Uterus (tissue), 3 donors: ENCODE measurements at regions not wholly inside any gene's neighbourhood (a gene's known extent, or its start where the extent isn't known, plus 50 kb on each side); places are given as distances from the start of the nearest gene placed in this dataset.

Source experiments
- DNase-seq, 2 donors: peaks; one replicate each; pipeline ENCODE4 v3.0.0-alpha.2; 2019 to 2020
- H3K27ac ChIP-seq, 2 donors: fragments of 200-600 bp; sonication (generic); 1 replicate in 1 of 2; 2 replicates in 1 of 2; pipeline ENCODE4 v1.5.1; 2016 to 2018
- H3K27me3 ChIP-seq, 2 donors: fragments of 200-600 bp; sonication (generic); one replicate each; pipeline ENCODE4 v1.5.1; 2018 to 2019; ENCODE audit warnings: control low read depth in 1 of 2
- H3K36me3 ChIP-seq, 2 donors: fragments of 200-600 bp; sonication (generic); one replicate each; pipeline ENCODE4 v1.5.1; 2019; ENCODE audit warnings: control low read depth in 1 of 2
- H3K4me1 ChIP-seq, 2 donors: fragments of 200-600 bp; sonication (generic); one replicate each; pipeline ENCODE4 v1.5.1; 2018 to 2019; ENCODE audit warnings: control low read depth in 1 of 2
- H3K4me3 ChIP-seq, 2 donors: fragments of 200-600 bp; sonication (generic); 1 replicate in 1 of 2; 2 replicates in 1 of 2; pipeline ENCODE4 v1.5.1; 2018 to 2019; ENCODE audit warnings: mild to moderate bottlenecking in 1 of 2
- H3K9me3 ChIP-seq, 2 donors: fragments of 200-600 bp; sonication (generic); one replicate each; pipeline ENCODE4 v1.5.1; 2019; ENCODE audit warnings: control low read depth in 1 of 2
- POLR2A ChIP-seq, 2 donors: fragments of 450-650 bp; IDR thresholded peaks; one replicate each; pipeline ENCODE4 v1.6.1; 2016; ENCODE audit warnings: antibody characterized with exemption in 2 of 2, mild to moderate bottlenecking in 1 of 2, moderate library complexity in 1 of 2
- intact Hi-C: fragments of 100-400 bp; cut with DNase I; formaldehyde crosslinking; loops from one replicate; pipeline ENCODE4 v1.15.1; 2023; ENCODE audit warnings: low total_unique reads
- TF ChIP-seq, protein P1 (sequence below), 4 experiments: fragments of 200-600 bp in 2 of 4; fragments of 450-650 bp in 2 of 4; sonication (generic) in 2 of 4; IDR thresholded peaks; one replicate each; pipeline ENCODE4 v1.5.1; 2016 to 2019; ENCODE audit warnings: antibody characterized with exemption in 4 of 4, mild to moderate bottlenecking in 2 of 4, moderate library complexity in 1 of 4
- donor health status: DM: yes; HTN: yes; CAD: no.

DNA sequence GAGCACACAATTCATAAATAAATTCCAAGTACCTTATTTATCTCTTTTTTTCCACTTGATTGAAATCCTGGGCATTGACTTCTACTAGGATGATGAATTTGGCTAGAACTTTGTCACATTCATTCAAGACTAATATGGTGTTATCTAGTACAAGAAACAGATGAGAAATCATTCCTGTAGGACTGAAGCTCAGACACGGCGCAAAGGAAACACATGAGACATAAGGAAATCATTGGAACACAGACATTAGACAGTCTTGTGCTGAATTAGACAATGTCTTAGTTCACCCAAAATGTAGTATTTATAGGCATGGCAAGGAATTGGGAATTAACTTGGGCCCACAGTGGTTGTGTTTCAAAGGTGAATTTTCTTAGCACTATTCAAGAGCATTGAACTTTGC lies 305.7 kb downstream of the SETD4 start:
- TF ChIP-seq, protein P1, sequence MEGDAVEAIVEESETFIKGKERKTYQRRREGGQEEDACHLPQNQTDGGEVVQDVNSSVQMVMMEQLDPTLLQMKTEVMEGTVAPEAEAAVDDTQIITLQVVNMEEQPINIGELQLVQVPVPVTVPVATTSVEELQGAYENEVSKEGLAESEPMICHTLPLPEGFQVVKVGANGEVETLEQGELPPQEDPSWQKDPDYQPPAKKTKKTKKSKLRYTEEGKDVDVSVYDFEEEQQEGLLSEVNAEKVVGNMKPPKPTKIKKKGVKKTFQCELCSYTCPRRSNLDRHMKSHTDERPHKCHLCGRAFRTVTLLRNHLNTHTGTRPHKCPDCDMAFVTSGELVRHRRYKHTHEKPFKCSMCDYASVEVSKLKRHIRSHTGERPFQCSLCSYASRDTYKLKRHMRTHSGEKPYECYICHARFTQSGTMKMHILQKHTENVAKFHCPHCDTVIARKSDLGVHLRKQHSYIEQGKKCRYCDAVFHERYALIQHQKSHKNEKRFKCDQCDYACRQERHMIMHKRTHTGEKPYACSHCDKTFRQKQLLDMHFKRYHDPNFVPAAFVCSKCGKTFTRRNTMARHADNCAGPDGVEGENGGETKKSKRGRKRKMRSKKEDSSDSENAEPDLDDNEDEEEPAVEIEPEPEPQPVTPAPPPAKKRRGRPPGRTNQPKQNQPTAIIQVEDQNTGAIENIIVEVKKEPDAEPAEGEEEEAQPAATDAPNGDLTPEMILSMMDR (IDR thresholded peaks at IDR 0.05) = no peak
- TF ChIP-seq POLR2A (IDR thresholded peaks at IDR 0.05) = no peak
- Histone ChIP-seq H3K27me3 (no peaks in the 10 kb centered on the region), H3K4me3 (no peak overlapping the region), H3K27ac (no peak overlapping the region), H3K9me3 (no peaks in the 10 kb centered on the region), H3K36me3 (no peaks in the 10 kb centered on the region), H3K4me1 (no peaks in the 10 kb centered on the region)
- no peak for DNase-seq
- intact Hi-C loops = no loop called here

GRCh38 chr21:35753308-35753707 lies 307.0 kb downstream of the SETD4 start:
- Histone ChIP-seq H3K27ac (no peak overlapping the region), H3K27me3 (no peaks in the 10 kb centered on the region), H3K36me3 (no peaks in the 10 kb centered on the region), H3K9me3 (no peaks in the 10 kb centered on the region), H3K4me1 (no peaks in the 10 kb centered on the region), H3K4me3 (no peak overlapping the region)
- intact Hi-C loops = no loop called here
- TF ChIP-seq, protein P1 (IDR thresholded peaks at IDR 0.05) = no peak
- no peak for TF ChIP-seq POLR2A (IDR thresholded peaks at IDR 0.05)
- no peak for DNase-seq

- Histone ChIP-seq H3K4me3 (no peak overlapping the region), H3K4me1 (no peaks in the 10 kb centered on the region), H3K9me3 (no peaks in the 10 kb centered on the region), H3K27ac (no peak overlapping the region), H3K27me3 (no peaks in the 10 kb centered on the region), H3K36me3 (no peaks in the 10 kb centered on the region)
- DNase-seq = no peak
- TF ChIP-seq POLR2A (IDR thresholded peaks at IDR 0.05) = no peak
- TF ChIP-seq, protein P1 (IDR thresholded peaks at IDR 0.05) = no peak
- intact Hi-C loops = no loop called here
These were observed 309.2 kb downstream of the SETD4 start for GRCh38 chr21:35751171-35751570.

DNA sequence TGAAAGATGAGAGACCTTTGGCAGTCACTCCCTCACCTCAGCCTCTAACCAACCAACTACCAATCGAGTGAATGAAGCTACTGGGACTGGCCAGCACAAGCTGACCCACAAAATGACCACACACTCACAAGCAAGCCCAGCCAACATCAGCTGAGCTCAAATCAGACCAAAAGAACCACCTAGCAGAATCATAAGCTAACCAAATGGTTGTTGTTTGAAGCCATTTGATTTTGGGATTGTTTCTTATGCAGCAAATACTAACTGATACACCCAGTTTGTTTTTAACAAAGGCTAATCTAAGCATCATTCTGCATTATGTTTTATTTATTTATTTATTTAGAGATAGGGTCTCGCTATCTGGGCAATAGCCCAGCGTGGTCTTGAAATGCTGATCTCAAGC lies 310.4 kb downstream of the SETD4 start:
- intact Hi-C loops = no loop called here
- H3K27ac ChIP-seq = no peak overlapping the region

DNA sequence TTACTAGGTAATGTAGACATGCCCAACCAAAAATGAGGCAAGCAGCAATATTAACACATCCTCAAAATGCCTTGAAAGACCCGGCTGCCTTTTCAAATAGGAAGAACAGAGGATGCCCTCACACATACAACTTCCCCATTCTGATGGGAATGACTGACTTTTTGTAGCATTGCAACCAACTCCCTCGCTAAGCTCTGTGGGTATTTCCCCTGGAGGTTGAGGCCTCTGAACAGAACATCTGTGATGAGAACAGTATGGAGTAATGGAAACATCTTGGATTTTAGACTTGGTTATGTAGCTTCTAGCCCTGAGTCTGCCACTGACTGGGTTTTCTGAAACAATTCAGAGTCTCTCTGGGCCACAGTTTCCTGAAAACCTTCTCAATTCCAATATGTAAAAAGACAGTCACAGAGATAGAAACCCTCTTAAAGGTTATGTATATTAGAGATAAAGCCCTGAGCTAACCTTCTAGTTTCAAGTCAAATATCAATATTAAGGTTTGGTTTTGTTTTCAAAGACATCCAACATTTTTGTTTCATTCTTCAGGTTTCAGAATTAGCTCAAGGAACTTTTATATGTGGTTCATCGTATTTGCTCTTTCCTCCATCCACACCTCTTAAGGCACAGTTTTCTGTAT lies 311.5 kb downstream of the SETD4 start:
- Histone ChIP-seq H3K9me3 (no peaks in the 10 kb centered on the region), H3K4me1 (no peaks in the 10 kb centered on the region), H3K36me3 (no peaks in the 10 kb centered on the region), H3K27me3 (no peaks in the 10 kb centered on the region), H3K27ac (no peak overlapping the region), H3K4me3 (no peak overlapping the region)
- TF ChIP-seq POLR2A (IDR thresholded peaks at IDR 0.05) = no peak
- intact Hi-C loops = no loop called here
- no peak for DNase-seq

More for the DNA sequence above, 310.4 kb downstream of the SETD4 start:
- Histone ChIP-seq H3K27me3 (no peaks in the 10 kb centered on the region), H3K36me3 (no peaks in the 10 kb centered on the region), H3K9me3 (no peaks in the 10 kb centered on the region), H3K4me3 (no peak overlapping the region), H3K4me1 (no peaks in the 10 kb centered on the region)
- no peak for TF ChIP-seq POLR2A (IDR thresholded peaks at IDR 0.05)
- TF ChIP-seq, protein P1 (IDR thresholded peaks at IDR 0.05) = no peak
- DNase-seq = no peak

DNA sequence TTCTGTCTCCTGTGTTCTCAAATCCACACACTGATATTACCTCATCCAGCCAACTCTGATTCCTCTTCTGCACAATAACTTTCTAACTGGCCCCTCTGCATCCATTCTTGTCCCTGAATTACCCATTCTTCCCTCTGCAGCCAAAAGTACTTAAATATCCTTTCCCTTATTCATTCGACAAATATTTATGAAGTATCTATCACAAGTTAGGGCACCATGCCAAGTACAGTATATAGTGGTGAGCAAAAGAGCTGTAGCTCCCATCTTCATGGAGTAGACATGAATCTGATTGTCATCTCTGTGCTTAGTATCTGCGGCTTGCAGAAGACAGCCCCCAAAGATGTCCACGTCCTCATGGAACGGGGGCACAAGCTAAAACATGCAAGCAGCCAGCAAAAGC lies 316.8 kb downstream of the SETD4 start:
- Histone ChIP-seq H3K4me3 (no peak overlapping the region), H3K36me3 (no peaks in the 10 kb centered on the region), H3K9me3 (no peaks in the 10 kb centered on the region), H3K27ac (no peak overlapping the region), H3K4me1 (no peaks in the 10 kb centered on the region), H3K27me3 (no peaks in the 10 kb centered on the region)
- TF ChIP-seq POLR2A (IDR thresholded peaks at IDR 0.05) = no peak
- TF ChIP-seq, protein P1 (IDR thresholded peaks at IDR 0.05) = no peak
- DNase-seq = no peak
- intact Hi-C loops = no loop called here
